ENCODE measurements at regions not wholly inside any gene's neighbourhood (a gene's known extent, or its start where the extent isn't known, plus 50 kb on each side); places are given as distances from the start of the nearest gene placed in this dataset.

DNA sequence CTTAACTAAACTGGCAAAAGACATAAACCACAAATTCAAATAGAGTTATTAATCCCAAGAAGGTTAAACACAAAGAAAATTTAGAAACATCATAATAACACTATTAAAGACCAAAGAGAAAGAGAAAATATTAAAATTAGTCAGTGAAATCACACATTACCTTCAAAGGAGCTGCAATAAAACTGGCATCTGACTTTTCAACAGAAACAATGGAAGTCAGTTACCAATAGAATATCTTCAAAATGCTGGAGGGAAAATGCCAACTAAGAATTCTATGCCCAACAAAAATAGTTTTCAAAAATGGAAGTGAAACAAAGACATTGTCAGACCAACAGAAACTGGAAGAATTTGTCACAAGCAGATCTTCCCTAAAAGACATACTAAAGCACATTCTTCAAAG is 68.7 kb upstream of the RNF7 start:
- H3K36me3 ChIP-seq (ENCODE audit: low read depth): no peaks in the 10 kb centered on the region
- H3K4me1 ChIP-seq (ENCODE audit: low read depth): no peaks in the 10 kb centered on the region
- H3K4me3 ChIP-seq: no peak overlapping the region
- H3K9me3 ChIP-seq: peaks cover 12% of the 10 kb centered on the region
- intact Hi-C loops (cut with DNase I, micrococcal nuclease): no loop called here
- ATAC-seq: no peak
- no peak for DNase-seq
- TF ChIP-seq CTCF (IDR thresholded peaks at IDR 0.05): no peak

- DNase-seq: no peak
- no peak for TF ChIP-seq CTCF (IDR thresholded peaks at IDR 0.05)
- Histone ChIP-seq H3K9me3 (no peaks in the 10 kb centered on the region), H3K4me1 (ENCODE audit: low read depth) (no peaks in the 10 kb centered on the region), H3K4me3 (no peak overlapping the region), H3K36me3 (ENCODE audit: low read depth) (no peaks in the 10 kb centered on the region)
- intact Hi-C loops (cut with DNase I, micrococcal nuclease): no loop called here
- no peak for ATAC-seq
These were observed 60.4 kb upstream of the RNF7 start for GRCh38 chr3:141677701-141678100.

DNA sequence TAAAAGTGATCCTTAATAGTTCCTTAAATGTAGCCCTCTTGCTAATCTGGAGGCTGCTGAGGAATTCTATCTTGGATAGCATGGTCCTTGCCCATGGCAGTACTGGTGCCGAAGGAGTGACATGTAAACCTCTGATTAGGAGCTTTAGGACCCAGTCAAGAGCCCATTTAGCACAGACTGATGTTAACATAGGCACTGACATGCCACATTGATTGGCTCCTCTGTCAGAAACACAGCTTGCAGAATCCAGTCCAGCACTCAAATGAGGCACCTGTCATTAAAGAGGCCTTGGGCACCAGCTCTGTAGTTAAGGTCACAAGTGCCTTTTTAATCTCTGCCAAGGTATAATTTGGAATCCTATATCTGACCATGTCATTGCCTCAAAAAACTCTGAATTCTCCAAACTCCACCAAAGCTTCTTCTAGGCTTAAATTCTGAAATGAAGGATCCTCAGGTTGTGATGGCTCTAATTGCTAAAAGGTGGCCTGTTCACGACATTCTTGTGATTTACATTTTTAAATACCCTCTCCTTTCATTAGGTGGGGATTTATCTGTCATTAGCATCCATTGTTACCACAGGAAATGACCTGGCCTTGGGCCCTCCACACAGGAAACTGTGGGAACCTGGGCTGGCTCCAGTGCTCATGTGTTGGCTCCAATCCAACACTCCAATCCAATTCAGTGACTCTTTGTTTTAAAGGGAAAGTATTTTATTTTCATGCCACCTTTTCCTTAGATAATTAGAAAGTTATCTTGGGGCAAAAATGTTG is 57.3 kb upstream of the RNF7 start:
- Histone ChIP-seq H3K4me3 (no peak overlapping the region), H3K4me1 (ENCODE audit: low read depth) (no peaks in the 10 kb centered on the region), H3K36me3 (ENCODE audit: low read depth) (no peaks in the 10 kb centered on the region), H3K9me3 (no peaks in the 10 kb centered on the region)
- intact Hi-C loops (cut with DNase I, micrococcal nuclease): no loop called here
- DNase-seq: peak in 1 of 3 donors; percentile 12
- TF ChIP-seq CTCF (IDR thresholded peaks at IDR 0.05): no peak
- no peak for ATAC-seq

GRCh38 chr3:141681390-141681780 is 56.7 kb upstream of the RNF7 start:
- DNase-seq: no peak

DNA sequence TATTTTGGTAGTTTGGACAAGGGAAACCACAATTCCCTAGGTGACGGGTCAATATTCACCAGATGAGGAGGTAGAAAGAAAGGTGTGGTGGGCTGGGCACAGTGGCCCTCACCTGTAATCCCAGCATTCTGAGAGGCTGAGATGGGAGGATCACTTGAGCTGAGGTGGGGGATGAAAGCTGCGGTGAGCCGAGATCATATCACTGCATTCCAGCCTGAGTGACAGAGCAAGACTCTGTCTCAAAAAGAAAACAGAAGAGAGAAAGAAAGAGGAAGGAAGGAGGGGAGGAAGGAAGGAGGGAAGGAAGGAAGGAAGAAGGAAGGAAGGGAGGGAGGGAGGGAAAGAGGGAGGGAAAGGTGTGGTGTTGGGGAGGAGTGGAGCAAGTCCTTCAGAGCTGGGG is 56.1 kb upstream of the RNF7 start:
- Histone ChIP-seq H3K4me1 (ENCODE audit: low read depth) (no peaks in the 10 kb centered on the region), H3K4me3 (no peak overlapping the region), H3K9me3 (no peaks in the 10 kb centered on the region), H3K36me3 (ENCODE audit: low read depth) (no peaks in the 10 kb centered on the region)
- no peak for TF ChIP-seq CTCF (IDR thresholded peaks at IDR 0.05)
- DNase-seq (no peak), ATAC-seq (no peak)
- intact Hi-C loops (cut with DNase I, micrococcal nuclease): no loop called here

More at GRCh38 chr3:141681390-141681780, 56.7 kb upstream of the RNF7 start:
- Histone ChIP-seq H3K4me3 (no peak overlapping the region), H3K9me3 (no peaks in the 10 kb centered on the region), H3K4me1 (ENCODE audit: low read depth) (no peaks in the 10 kb centered on the region), H3K36me3 (ENCODE audit: low read depth) (no peaks in the 10 kb centered on the region)
- no peak for ATAC-seq
- no peak for TF ChIP-seq CTCF (IDR thresholded peaks at IDR 0.05)
- intact Hi-C loops (cut with DNase I, micrococcal nuclease): no loop called here

DNA sequence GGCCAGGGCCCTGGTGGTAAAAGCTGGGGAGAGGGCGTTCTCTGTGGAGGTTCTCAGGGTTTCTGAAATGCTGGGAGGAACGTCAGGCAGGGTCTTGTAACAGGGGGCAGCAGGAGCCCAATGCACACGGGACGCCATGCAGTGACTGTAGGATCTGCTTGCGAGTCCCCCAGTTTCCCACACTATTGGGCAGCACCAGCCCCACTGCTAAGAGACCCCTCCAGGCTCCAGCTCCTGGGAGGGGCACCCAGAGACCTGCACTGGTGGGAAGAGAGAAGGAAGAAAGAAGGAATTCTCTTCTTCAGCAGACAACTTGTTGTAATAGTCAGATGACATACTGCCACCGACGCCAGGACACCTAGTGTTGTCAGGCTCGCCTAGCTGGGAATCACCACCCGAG is 55.2 kb upstream of the RNF7 start:
- no peaks in the 10 kb centered on the region for H3K36me3 ChIP-seq (ENCODE audit: low read depth)
- no peak overlapping the region for H3K4me3 ChIP-seq
- intact Hi-C loops (cut with DNase I, micrococcal nuclease): no loop called here
- no peak for TF ChIP-seq CTCF (IDR thresholded peaks at IDR 0.05)
- DNase-seq: no peak
- ATAC-seq: no peak
- H3K9me3 ChIP-seq: no peaks in the 10 kb centered on the region
- H3K4me1 ChIP-seq (ENCODE audit: low read depth): no peaks in the 10 kb centered on the region
